ENCODE measurements at regions not wholly inside any gene's neighbourhood (a gene's known extent, or its start where the extent isn't known, plus 50 kb on each side); places are given as distances from the start of the nearest gene placed in this dataset.
A peak's percentile ranks its signal among the peaks of the same experiment; 100 is the strongest.
"Not testable (repeated sequence)": the region's sequence is repeated elsewhere in the genome, so short reads cannot be mapped to it uniquely, and the experiment has no call there.

DNA sequence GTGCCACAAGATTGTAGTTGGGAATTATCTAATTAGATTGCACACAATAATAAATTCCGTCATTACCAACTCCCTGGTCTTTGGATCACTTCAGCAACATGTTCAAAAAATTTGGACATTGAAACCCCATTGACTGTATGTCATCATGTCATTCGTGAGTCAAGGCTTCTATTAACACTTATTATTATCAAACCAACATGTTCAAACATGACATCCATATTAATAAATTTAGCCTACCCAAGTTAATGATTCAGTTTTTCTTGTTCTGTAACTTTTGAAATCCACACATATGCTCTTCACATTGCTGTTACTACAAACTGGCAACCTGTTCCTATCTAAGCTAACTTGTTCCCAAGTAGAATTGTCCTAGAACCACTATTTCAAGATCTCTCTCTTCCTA, 1142.7 kb upstream of the SLC39A10 start:
- H3K27me3 ChIP-seq (ENCODE audit: insufficient read depth): no peaks in the 10 kb centered on the region
- no peak overlapping the region for H2AFZ ChIP-seq (ENCODE audit: low read depth)
- H3K4me2 ChIP-seq: no peak overlapping the region
- no peaks in the 10 kb centered on the region for H3F3A ChIP-seq (replicated peaks; ENCODE audit: insufficient read depth)
- no peaks in the 10 kb centered on the region for H3K36me3 ChIP-seq (replicated peaks in 1 of 2; ENCODE audit: control insufficient read depth in 1 of 2, insufficient read depth in 2 of 2, low read length in 1 of 2)
- ChIA-PET POLR2A (no interaction called here), CTCF (no interaction called here)
- TF ChIP-seq, protein P1, sequence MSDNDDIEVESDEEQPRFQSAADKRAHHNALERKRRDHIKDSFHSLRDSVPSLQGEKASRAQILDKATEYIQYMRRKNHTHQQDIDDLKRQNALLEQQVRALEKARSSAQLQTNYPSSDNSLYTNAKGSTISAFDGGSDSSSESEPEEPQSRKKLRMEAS (IDR thresholded peaks at IDR 0.05; ENCODE audit: low read depth): no peak
- TF ChIP-seq RCOR1 (IDR thresholded peaks at IDR 0.05; ENCODE audit: low read length): no peak
- TF ChIP-seq FOSL2 (IDR thresholded peaks at IDR 0.05; ENCODE audit: borderline replicate concordance, low read depth): no peak
- TF ChIP-seq RXRA (IDR thresholded peaks at IDR 0.05; ENCODE audit: borderline replicate concordance, low read depth): no peak
- TF ChIP-seq POLR2AphosphoS5 (IDR thresholded peaks at IDR 0.05; ENCODE audit: low read depth, low read length): no peak
- TF ChIP-seq MXI1 (IDR thresholded peaks at IDR 0.05; ENCODE audit: low read depth, low read length): no peak
- TF ChIP-seq RAD21 (IDR thresholded peaks at IDR 0.05; ENCODE audit: low read length): no peak
- no peak for TF ChIP-seq NFIC (IDR thresholded peaks at IDR 0.05; ENCODE audit: borderline replicate concordance)
- no peak for TF ChIP-seq MEF2A (IDR thresholded peaks at IDR 0.05; ENCODE audit: borderline replicate concordance, low read depth)
- no peak for TF ChIP-seq TCF12 (IDR thresholded peaks at IDR 0.05)
- no peak for TF ChIP-seq FOXJ3 (CRISPR knock-in tag; IDR thresholded peaks at IDR 0.05)
- TF ChIP-seq EP300 (IDR thresholded peaks at IDR 0.05; ENCODE audit: borderline replicate concordance in 1 of 2, low read depth in 1 of 2, low read length in 1 of 2): no peak
- TF ChIP-seq TEAD4 (IDR thresholded peaks at IDR 0.05; ENCODE audit: borderline replicate concordance, insufficient read depth): no peak
- TF ChIP-seq, protein P2, sequence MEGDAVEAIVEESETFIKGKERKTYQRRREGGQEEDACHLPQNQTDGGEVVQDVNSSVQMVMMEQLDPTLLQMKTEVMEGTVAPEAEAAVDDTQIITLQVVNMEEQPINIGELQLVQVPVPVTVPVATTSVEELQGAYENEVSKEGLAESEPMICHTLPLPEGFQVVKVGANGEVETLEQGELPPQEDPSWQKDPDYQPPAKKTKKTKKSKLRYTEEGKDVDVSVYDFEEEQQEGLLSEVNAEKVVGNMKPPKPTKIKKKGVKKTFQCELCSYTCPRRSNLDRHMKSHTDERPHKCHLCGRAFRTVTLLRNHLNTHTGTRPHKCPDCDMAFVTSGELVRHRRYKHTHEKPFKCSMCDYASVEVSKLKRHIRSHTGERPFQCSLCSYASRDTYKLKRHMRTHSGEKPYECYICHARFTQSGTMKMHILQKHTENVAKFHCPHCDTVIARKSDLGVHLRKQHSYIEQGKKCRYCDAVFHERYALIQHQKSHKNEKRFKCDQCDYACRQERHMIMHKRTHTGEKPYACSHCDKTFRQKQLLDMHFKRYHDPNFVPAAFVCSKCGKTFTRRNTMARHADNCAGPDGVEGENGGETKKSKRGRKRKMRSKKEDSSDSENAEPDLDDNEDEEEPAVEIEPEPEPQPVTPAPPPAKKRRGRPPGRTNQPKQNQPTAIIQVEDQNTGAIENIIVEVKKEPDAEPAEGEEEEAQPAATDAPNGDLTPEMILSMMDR (IDR thresholded peaks at IDR 0.05): no peak
- TF ChIP-seq FOXM1 (IDR thresholded peaks at IDR 0.05; ENCODE audit: low read depth): no peak
- no peak for TF ChIP-seq EZH2phosphoT487 (IDR thresholded peaks at IDR 0.05; ENCODE audit: borderline replicate concordance, low read depth)
- WGBS (ENCODE audit: low lambda C conversion rate): 8% methylated on average over 2 of the region's 2 CpGs
- no peaks in the 10 kb centered on the region for H3K79me2 ChIP-seq (ENCODE audit: insufficient read depth)
- H3K9me3 ChIP-seq: no peaks in the 10 kb centered on the region
- H3K4me3 ChIP-seq (ENCODE audit: low read depth in 2 of 2, low read length in 1 of 2): no peak overlapping the region
- DNase-seq: no peak
- no peaks in the 10 kb centered on the region; the same call in 1 of the 2 replicates for H3K9me2 ChIP-seq
- no peaks in the 10 kb centered on the region for H3K4me1 ChIP-seq (ENCODE audit: control insufficient read depth in 1 of 2, insufficient read depth in 2 of 2, low read depth in 1 of 2, low read length in 1 of 2)
- no peaks in the 10 kb centered on the region for H4K20me1 ChIP-seq (ENCODE audit: insufficient read depth)
- H3K27ac ChIP-seq (ENCODE audit: low read depth in 2 of 2, low read length in 1 of 2): no peak overlapping the region
- no peak overlapping the region for H3K9ac ChIP-seq

DNA sequence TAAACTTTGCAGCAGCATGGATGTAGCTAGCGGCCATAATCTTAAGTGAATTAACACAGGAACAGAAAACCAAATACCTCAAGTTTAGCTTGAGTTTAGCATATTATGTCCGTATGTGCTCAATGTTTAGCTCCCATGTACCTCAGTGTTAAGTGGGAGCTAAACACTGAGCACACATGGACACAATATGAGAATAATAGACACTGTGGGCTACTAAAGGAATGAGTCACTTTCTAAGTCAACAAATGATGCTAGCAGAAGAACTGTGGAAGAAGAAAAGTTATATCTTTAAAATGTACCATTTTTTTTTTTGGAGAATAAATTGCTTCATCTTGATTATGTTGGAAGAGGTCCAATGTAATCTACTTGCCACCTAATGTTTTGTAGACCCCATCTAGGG, 1146.0 kb upstream of the SLC39A10 start:
- H4K20me1 ChIP-seq (ENCODE audit: insufficient read depth); H3K27ac ChIP-seq (ENCODE audit: low read depth in 2 of 2, low read length in 1 of 2); H2AFZ ChIP-seq (ENCODE audit: low read depth); H3K9ac ChIP-seq; DNase-seq; CTCF ChIA-PET; POLR2A ChIA-PET; H3K4me1 ChIP-seq (ENCODE audit: control insufficient read depth in 1 of 2, insufficient read depth in 2 of 2, low read depth in 1 of 2, low read length in 1 of 2); H3K9me3 ChIP-seq; H3K36me3 ChIP-seq (replicated peaks in 1 of 2; ENCODE audit: control insufficient read depth in 1 of 2, insufficient read depth in 2 of 2, low read length in 1 of 2); H3F3A ChIP-seq (replicated peaks; ENCODE audit: insufficient read depth); H3K27me3 ChIP-seq (ENCODE audit: insufficient read depth); H3K4me3 ChIP-seq (ENCODE audit: low read depth in 2 of 2, low read length in 1 of 2); H3K9me2 ChIP-seq; H3K79me2 ChIP-seq (ENCODE audit: insufficient read depth): not testable (repeated sequence)
- WGBS (ENCODE audit: low lambda C conversion rate): 9% methylated on average over 2 of the region's 2 CpGs
- peak overlapping the region; percentile 0; the same call in 1 of the 2 replicates for H3K4me2 ChIP-seq

DNA sequence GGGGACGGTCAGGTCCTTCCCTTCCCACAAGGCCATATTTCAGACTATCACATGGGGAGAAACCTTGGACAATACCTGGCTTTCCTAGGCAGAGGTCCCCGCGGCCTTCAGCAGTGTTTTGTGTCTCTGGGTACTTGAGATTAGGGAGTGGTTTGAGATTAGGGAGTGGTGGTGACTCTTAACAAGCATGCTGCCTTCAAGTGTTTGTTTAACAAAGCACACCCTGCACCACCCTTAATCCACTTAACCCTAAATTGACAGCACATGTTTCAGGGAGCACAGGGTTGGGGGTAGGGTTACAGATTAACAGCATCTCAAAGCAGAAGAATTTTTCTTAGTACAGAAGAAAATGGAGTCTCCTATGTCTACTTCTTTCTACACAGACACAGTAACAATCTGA, 1152.2 kb upstream of the SLC39A10 start:
- H3K9ac ChIP-seq; POLR2A ChIA-PET; H3K79me2 ChIP-seq (ENCODE audit: insufficient read depth); H3F3A ChIP-seq (replicated peaks; ENCODE audit: insufficient read depth); H3K9me3 ChIP-seq; H3K36me3 ChIP-seq (replicated peaks in 1 of 2; ENCODE audit: control insufficient read depth in 1 of 2, insufficient read depth in 2 of 2, low read length in 1 of 2); H3K4me3 ChIP-seq (ENCODE audit: low read depth in 2 of 2, low read length in 1 of 2); H3K27ac ChIP-seq (ENCODE audit: low read depth in 2 of 2, low read length in 1 of 2); H3K4me1 ChIP-seq (ENCODE audit: control insufficient read depth in 1 of 2, insufficient read depth in 2 of 2, low read depth in 1 of 2, low read length in 1 of 2); H3K27me3 ChIP-seq (ENCODE audit: insufficient read depth); H3K4me2 ChIP-seq; H2AFZ ChIP-seq (ENCODE audit: low read depth); H3K9me2 ChIP-seq; CTCF ChIA-PET; H4K20me1 ChIP-seq (ENCODE audit: insufficient read depth); DNase-seq: not testable (repeated sequence)
- 20% methylated on average over 1 of the region's 3 CpGs for WGBS (ENCODE audit: low lambda C conversion rate)
